G401 (cell line): ENCODE measurements at regions not wholly inside any gene's neighbourhood (a gene's known extent, or its start where the extent isn't known, plus 50 kb on each side); places are given as distances from the start of the nearest gene placed in this dataset.
A peak's percentile ranks its signal among the peaks of the same experiment; 100 is the strongest.

Experiments
- DNase-seq: peaks from one replicate; pipeline ENCODE4 v3.0.0-alpha.2; 2015; ENCODE audit warnings: low spot score
- in situ Hi-C: cut with HindIII; loops from 2 replicates; pipeline ENCODE4 v1.10.0; 2016; ENCODE audit warnings: low sequenced_read_pairs, mixed read lengths

DNA sequence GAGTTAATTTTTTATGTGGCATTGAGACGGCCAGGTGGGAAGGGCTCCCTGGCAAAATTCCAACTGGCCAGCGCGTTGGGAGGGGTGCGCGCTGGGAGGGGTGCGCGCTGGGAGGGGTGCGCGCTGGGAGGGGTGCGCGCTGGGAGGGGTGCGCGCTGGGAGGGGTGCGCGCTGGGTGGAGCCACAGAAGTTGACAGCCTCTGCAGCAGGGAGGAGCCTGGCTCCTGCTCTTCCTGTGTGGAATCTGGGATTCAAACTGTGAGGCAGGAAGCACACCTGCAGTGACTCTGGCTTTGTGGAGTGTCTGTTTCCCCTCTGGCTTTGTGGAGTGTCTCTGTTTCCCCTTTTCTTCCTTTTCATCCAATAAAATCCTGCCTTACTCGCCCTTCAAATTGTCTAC, 147.9 kb upstream of the CBLN2 start:
- DNase-seq, result no peak
- in situ Hi-C loops, result no loop called here

DNA sequence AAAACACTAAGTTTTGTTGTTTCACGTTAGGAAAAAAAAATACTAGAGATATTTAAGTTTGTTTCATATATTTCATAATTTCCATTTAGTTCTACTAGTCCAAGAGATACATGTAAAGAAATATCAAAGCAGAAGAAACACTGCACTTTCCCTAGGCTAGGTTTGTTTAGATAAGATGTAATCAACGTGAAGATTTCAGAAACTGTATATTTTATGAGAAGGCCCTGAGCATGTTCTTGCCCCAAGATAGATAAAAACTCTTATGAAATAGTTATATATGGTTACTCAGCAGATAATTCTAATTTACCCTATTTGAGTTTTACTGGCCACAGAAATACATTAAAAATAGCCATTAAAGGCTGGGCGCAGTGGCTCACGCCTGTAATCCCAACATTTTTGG, 143.6 kb upstream of the CBLN2 start:
- no peak for DNase-seq
- in situ Hi-C loops, result no loop called here

DNA sequence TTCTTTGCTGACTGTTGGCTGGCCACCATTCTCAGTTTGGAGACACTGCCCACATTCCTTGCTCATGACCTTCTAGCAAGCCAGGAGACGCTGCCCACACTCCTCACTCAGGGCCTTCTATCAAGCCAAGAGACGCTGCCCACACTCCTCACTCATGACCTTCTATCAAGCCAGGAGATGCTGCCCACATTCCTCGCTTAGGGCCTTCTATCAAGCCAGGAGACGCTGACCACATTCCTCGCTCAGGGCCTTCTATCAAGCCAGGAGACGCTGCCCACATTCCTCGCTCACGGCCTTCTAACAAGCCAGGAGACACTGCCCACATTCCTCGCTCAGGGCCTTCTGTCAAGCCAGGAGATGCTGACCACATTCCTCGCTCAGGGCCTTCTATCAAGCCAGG, 131.3 kb upstream of the CBLN2 start:
- in situ Hi-C loops, result no loop called here
- no peak for DNase-seq

DNA sequence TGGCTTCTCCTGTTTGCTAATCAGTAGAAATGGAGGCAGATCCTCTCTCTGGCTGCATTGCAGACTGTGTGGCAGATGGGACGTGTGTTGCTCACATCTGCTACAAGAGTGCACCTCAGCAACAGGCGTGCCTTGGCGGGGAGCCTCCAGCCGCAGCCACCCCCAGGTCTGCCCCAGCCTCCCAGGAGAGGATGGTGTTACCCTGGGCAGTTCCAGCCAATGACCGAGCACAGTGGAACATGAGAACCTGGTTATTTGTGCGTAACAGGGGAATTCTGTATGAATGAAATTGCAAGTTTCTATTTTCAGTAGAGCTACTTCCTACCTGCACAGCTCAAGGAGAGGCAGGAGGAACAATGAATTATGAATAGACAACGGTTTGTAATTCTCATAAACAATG, 130.6 kb upstream of the CBLN2 start:
- in situ Hi-C loops, result no loop called here
- DNase-seq, result no peak

DNA sequence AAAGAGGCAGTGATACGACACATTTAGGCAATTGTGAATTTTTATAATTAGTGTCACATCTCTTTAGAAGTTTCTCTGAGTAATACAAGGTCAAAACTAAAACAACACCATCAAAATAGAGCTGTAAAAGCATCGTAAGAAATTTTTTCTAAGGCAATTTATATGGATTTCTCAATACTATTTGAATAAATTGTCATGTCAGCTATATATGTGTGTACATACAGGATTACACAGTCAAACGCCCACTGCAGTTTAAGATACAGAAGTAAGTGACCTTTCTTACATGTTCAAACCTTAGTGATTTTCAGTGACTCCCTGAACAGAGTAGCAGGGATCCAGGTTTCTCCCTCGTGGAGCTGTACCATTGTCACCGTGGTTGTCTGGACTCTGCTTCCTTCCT, 129.1 kb upstream of the CBLN2 start:
- DNase-seq, result no peak
- in situ Hi-C loops, result no loop called here

DNA sequence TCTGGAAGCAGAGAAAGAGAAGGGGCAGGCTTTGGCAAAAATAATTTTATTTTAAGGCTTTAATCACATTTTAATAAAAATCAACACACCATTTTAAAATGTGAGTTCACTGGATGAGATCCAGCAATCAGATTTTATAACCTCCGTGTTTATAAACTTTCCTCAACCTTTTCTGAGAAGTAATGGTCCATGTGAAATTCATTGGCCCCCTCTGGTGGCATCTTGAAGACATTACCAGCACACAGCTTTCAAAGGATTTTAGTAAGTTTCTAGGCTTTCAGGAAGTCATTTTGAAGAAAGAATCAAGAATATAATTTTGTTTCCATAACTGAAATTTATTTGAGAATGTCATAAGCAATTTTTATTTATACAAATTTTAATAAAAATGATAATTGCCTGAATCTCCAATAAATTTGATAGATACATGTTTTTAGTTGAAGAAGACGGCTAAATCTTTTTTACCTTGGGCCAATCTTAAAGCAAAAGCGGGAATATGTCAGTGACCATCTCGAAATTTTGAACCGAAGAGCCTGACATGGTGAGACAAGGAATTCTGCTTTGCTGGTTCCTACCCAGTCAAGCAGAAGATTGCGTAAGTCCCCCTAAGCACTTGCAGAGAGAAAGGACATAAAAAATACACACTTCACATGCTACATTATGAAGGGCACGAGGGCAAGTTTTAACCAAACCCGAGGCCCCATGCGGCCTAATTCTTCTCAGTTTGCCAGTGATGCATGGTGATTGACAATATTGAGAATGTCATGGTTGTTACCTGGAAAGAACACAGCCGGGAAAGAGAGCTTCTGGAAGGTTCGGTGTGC, 128.4 kb upstream of the CBLN2 start:
- peak; percentile 9 for DNase-seq
- in situ Hi-C loops, result no loop called here

DNA sequence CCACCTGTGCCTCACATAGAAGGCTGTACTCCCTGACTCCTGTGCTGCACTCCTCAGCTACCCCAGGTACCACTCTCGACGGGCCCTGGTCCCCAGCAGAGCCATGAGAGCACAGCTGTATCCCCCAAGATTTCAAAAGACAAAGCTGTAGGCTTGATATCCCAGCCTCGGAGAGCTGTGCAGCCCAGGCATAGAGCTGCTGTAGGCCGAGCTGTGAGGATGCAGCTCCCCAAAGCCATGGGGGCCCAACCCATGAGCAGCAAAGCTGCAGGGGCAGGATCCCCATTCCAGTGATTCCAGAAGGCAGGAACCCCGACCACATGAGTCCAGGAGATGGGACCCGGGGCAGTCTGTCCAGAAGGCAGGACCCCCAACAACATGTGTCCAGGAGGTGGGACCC, 123.8 kb upstream of the CBLN2 start:
- no peak for DNase-seq
- in situ Hi-C loops, result no loop called here

DNA sequence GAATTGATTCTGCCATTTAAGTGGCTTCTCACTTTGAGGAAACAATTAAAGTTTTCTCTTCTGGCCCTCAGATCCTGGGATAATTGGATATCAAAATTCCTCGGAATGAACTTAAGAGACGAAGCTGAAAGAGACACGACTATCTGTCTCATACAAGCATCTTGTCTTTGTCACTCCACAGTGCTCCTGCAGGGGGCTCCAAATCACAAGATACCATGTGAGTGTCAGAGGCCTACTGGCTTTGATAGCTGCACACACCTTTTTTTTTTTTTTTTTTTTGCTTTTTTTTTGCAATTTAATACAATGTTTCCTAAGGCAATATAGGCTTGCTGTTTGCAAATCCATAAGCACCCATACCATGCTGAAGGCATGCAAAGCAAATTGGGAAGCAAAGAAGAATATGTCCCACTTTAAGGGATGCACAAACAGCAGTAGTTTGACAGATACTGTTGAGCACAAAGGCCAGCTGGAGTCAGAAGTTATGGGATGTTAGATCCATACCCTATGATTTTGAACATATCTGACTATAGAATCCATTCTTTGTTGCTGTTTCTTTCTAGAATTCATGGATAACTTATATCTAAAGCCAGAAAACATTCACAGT, 109.0 kb upstream of the CBLN2 start:
- DNase-seq, result no peak
- in situ Hi-C loops, result no loop called here

DNA sequence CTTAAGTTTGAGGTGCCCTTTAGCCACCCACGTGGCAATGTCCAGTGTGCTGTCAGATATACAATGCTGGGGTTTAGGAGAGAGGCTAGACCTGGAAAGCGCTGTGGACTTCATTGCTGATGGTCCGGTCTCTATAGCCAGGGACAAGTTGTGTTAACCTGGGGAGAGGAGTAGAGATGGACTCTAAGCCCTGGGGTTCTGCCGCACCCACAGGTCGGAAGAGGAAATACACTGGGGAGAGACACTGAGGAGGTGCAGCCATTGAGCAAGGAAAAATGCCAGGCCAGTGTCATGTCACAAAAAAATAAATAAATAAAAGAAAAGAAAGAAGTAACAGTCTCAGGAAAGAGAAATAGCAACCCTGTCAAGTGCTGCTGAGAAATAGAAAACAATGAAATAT, 106.9 kb upstream of the CBLN2 start:
- in situ Hi-C loops, result no loop called here
- DNase-seq, result no peak

DNA sequence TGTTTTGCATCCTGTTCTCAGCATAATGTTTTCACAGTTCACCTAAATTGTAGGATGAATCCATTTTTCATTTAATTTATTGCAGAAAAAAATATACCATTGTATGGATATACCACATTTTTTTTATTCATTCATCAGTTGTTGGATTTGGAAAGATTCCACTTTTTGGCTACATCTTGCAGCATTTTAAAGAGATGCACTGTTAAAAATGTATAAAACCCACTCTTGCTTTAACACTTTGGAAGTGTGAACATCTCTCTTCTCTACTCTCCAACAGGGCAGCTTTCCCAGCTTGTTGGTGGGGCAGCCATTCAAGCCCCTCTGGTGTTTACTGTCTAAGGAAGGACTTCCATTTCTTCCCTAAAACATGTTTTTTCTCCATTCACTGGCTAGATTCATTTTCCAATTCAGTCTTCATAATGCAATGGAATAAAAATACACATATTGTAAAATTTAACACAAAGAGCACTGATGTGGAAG, 104.4 kb upstream of the CBLN2 start:
- no peak for DNase-seq
- in situ Hi-C loops, result no loop called here

DNA sequence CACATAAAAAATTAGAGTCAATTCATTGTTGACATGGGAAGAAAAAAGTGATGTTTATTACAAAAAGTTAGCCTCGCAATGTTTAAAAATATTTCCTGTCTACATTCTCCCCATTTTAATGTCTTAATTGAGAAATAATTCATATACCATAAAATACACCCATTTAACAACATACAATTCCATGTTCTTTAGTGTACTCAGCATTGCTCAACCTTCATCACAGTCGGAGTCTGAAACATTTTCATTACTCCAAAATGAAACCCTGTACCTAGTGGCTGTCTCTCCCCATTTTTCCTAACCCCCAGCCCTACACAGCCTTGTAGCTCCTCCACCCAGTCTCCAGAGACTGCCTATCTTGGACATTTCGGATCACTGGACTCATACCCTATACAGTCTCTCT, 103.9 kb upstream of the CBLN2 start:
- DNase-seq, result no peak
- in situ Hi-C loops, result no loop called here

DNA sequence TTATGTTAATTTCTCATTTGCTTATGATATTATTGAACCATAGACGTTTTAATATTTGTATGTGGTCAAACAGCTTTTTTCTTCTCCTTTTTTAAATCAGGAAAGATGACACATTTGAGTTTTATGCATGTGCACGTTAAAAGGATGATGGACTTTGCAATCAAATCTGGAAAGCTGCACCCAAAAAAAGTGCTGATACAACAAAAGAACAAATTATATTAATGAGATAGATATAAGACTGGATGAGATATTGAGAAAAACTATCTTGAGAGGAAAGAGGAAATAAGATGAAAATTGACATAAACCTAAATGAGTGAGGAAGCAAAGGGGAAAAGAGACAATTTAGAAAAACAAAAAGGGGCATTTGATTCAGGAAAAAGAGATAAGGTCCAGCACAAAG, 96.4 kb upstream of the CBLN2 start:
- DNase-seq, result no peak
- in situ Hi-C loops, result no loop called here

DNA sequence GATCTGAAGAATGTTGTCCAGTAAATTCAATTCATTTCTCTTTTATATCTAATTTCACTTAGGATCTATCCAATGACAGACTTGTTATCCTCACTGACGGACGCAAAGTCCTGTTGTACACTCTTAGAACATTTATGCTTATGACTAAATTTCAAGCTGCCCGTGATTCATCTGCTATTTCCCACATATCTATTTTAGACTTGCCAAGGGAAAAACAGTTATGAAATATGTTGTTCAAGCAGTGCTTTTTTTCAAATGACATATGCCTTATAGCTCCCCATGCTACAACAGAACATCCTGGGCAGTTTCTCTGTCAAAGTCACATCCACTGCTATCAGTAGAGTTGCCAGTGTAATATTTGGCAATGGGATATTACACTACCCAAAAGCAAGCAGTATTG, 94.2 kb upstream of the CBLN2 start:
- in situ Hi-C loops, result no loop called here
- DNase-seq, result no peak

DNA sequence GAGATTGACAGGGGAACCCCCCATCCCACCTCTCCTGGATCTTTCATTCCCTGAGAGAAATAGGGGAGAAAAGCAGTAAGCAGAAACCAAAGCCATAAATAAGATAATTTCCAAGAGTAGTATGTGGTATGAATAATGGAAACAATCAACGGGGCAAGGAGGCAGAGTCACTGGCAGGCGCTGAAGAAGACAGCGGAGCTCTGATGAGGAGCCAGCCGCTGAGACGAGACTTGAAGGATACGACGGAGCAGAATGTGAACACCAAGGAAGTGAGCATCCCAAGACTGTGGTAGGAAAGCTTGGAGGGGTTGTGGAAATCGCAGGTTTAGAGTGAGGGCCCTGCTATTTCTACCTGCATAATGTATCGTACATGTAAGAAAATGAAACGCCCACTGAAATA, 93.6 kb upstream of the CBLN2 start:
- DNase-seq, result no peak
- in situ Hi-C loops, result no loop called here

DNA sequence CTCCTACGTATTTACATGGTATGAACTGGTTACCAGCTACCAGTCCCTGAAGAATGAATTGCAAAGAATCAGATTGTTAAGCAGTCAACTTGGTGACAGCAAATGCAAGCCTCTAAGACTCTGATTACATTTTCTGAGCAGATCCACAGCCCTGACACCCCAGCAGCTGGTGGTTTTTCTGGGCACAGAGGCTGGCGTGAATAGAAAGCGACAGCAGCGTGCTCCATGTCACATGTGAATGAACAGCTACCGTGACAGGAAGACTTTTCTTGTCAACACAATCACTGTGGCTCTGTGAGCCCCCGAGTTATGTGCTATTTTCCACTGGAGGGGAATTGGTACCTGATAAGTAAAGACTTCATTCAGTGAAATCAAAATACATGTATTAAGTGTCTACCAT, 93.2 kb upstream of the CBLN2 start:
- DNase-seq, result no peak
- in situ Hi-C loops, result no loop called here

DNA sequence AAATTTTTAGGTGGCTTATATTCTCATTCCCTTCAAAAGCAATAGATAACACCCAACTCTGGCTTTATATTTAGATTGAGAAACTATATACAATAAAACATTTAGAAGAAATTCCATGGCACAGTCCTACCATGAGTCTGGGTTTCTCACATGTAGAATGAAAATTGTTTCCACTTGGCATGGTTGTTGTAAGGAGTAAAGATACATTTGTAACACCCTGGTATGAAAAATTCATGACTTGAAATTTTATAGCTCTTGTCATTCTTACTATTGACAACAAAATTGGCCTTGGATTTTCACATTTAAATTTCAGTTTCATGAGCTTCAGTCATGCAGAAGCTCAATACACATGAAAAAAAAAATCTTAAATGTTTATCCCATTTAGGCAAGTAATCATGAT, 92.5 kb upstream of the CBLN2 start:
- DNase-seq, result no peak
- in situ Hi-C loops, result no loop called here

DNA sequence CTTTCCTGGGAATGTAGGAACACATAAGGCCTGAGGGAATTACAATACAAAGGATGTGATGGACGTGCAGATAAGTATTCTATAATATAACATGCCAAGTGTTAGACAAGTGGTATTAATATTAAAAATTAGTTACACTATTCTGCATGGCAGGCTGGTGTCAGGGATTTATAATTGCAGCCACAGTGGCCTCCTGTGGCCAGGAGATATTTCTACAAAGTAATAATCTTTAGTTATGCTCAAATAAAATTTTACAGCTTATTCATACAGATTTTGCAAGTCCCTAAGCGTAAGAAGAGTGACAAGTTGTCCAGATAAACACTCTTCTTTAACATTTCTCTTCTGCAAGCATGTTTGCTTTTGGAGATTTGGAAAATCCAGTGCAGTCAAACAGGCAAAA, 90.4 kb upstream of the CBLN2 start:
- in situ Hi-C loops, result no loop called here
- DNase-seq, result no peak

DNA sequence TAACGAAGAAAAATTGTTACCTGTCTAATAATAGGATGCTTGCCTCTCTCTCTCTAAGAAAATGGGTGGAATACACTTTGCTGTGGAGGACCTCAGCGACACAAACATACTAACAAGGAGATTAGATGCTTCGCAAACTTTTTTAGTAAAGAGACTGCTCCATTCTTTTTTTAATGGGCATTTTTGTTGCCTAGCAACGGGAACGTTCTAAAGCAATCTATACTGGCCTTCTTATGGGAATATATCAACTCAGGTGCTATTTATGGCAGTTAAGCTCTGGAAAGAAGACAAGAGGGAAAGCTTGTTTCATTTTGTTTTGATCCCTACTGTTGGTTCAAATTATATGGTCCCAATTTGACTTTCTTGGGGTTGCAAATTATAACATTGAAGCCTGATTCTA, 86.8 kb upstream of the CBLN2 start:
- in situ Hi-C loops, result no loop called here

DNA sequence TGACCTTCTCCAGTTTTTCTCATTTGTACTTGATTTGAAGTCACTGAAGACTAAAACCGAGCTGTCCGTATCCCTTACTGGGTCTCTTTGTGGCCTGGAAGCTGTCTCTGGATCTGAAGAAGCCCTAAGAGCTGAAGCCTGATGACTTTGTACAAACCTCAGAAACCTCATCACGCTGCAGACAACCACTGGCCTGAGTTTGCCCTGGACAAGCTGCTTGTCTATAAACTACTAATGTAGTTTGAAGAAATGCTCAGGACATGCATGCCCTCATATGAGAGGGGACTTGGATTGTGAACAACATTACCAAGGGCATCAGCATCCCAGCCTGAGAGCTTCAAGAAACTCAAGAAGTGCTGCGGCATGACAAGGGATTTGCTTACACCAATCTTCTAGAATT, 79.3 kb upstream of the CBLN2 start:
- in situ Hi-C loops, result no loop called here
- no peak for DNase-seq

More for the DNA sequence above, 86.8 kb upstream of the CBLN2 start:
- no peak for DNase-seq

DNA sequence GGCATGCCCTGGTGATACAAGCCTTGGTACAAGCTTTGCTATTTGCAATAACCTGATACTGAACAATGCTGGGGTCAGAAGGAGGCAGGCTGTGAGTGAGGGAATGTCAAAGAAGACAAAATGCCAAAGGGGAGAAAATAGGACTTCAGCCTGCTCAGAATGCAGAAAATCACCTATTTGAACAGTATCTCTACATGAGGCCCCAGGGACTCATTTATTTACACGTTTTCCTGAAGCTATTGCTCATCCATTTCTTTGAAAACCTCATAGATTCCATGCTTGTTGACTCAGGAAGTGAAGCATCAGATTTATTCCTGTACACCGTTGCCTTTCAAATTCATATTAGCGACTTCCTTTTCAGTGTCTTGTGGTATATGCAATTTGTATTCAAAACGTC, 69.4 kb upstream of the CBLN2 start:
- in situ Hi-C loops, result no loop called here
- DNase-seq, result no peak

DNA sequence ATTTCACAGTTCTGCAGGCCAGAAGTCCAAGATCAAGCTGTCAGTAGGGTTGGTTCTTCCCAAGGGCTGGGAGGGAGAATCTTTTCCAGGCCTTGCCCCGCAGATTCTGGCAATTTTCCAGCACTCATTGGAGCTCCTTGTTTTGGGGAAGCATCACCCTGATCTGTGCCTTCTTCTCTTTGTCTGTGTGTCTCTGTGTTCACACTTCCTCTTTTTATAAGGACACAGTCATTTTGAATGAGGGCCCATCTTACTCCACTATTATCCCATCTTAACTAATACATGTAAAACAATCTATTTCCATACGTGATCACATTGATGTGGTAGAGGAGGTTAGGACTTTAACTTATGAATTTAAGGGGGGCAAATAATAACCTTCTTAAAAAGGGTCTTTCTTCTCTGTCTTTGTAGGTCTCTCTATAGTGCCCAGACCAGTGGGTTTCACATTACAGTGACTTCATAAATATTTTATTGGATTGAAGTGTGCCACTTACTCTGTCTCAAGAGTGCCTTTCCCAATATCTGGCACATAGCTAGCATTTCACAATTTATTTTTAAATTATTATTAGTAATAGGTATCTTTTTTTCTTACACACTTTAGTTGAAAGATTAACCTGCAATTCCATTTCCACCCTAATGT, 68.9 kb upstream of the CBLN2 start:
- in situ Hi-C loops, result no loop called here
- no peak for DNase-seq
